ENCODE measurements at regions not wholly inside any gene's neighbourhood (a gene's known extent, or its start where the extent isn't known, plus 50 kb on each side); places are given as distances from the start of the nearest gene placed in this dataset.

DNA sequence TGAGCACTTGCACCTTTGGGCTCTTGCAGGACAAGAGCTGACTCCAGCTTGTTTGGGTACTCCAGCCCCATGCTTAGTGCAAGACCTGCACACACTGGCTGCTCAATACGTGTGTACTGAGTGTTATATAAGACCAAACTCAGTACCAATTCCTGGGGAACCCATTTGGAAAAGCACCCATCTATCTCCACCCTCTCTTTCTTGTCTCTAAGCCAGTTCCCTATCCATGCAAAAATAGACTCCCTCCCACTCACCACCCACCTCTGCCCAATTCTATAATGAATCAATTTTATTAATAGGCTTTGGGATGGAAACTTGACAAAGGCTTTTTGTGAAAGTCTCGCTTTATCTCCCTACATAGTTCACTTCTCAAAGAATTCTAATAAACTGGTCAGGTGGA, 60.9 kb upstream of the CPLX2 start:
- no peak for DNase-seq (ENCODE audit: low read depth in 1 of 2, low spot score in 1 of 2)
- no peaks in the 10 kb centered on the region for H3K27me3 ChIP-seq (ENCODE audit: insufficient read depth, poor library complexity, severe bottlenecking)
- no peak overlapping the region for H3K4me3 ChIP-seq (replicated peaks; ENCODE audit: insufficient read depth, low read length)
- no peak overlapping the region for H3K27ac ChIP-seq (replicated peaks)
- no peak for TF ChIP-seq GABPA (IDR thresholded peaks at IDR 0.05; ENCODE audit: low read depth)
- no peak for TF ChIP-seq SPI1 (IDR thresholded peaks at IDR 0.05; ENCODE audit: borderline replicate concordance, low read depth)
- TF ChIP-seq POLR2AphosphoS5 (IDR thresholded peaks at IDR 0.05; ENCODE audit: low read depth): no peak
- TF ChIP-seq, protein P1, sequence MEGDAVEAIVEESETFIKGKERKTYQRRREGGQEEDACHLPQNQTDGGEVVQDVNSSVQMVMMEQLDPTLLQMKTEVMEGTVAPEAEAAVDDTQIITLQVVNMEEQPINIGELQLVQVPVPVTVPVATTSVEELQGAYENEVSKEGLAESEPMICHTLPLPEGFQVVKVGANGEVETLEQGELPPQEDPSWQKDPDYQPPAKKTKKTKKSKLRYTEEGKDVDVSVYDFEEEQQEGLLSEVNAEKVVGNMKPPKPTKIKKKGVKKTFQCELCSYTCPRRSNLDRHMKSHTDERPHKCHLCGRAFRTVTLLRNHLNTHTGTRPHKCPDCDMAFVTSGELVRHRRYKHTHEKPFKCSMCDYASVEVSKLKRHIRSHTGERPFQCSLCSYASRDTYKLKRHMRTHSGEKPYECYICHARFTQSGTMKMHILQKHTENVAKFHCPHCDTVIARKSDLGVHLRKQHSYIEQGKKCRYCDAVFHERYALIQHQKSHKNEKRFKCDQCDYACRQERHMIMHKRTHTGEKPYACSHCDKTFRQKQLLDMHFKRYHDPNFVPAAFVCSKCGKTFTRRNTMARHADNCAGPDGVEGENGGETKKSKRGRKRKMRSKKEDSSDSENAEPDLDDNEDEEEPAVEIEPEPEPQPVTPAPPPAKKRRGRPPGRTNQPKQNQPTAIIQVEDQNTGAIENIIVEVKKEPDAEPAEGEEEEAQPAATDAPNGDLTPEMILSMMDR (IDR thresholded peaks at IDR 0.05; ENCODE audit: insufficient read depth, low read length): no peak
- TF ChIP-seq, protein P2, sequence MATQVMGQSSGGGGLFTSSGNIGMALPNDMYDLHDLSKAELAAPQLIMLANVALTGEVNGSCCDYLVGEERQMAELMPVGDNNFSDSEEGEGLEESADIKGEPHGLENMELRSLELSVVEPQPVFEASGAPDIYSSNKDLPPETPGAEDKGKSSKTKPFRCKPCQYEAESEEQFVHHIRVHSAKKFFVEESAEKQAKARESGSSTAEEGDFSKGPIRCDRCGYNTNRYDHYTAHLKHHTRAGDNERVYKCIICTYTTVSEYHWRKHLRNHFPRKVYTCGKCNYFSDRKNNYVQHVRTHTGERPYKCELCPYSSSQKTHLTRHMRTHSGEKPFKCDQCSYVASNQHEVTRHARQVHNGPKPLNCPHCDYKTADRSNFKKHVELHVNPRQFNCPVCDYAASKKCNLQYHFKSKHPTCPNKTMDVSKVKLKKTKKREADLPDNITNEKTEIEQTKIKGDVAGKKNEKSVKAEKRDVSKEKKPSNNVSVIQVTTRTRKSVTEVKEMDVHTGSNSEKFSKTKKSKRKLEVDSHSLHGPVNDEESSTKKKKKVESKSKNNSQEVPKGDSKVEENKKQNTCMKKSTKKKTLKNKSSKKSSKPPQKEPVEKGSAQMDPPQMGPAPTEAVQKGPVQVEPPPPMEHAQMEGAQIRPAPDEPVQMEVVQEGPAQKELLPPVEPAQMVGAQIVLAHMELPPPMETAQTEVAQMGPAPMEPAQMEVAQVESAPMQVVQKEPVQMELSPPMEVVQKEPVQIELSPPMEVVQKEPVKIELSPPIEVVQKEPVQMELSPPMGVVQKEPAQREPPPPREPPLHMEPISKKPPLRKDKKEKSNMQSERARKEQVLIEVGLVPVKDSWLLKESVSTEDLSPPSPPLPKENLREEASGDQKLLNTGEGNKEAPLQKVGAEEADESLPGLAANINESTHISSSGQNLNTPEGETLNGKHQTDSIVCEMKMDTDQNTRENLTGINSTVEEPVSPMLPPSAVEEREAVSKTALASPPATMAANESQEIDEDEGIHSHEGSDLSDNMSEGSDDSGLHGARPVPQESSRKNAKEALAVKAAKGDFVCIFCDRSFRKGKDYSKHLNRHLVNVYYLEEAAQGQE (IDR thresholded peaks at IDR 0.05; ENCODE audit: insufficient replicate concordance, low read depth): no peak

DNA sequence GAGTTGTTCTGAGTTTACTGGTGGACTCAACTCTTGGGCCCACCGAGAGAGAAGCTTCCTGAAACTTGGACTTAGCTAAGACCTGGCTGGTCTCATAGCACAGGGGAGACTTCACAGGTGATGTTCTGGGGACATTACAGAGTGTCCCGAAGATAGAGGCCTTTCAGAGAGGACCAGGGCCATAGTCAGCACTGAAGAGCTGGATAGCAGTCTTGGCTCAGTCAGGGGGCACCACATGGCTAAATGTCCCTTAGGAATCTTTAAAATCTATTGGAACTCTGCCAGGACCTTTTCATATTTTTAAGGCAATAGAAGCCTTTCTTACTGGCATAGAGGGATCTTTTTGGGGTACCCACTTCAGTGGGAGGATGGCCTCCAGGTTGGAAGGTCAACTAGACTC, 59.8 kb upstream of the CPLX2 start:
- Histone ChIP-seq H3K27me3 (ENCODE audit: insufficient read depth, poor library complexity, severe bottlenecking) (peaks cover under 1% of the 10 kb centered on the region), H3K27ac (replicated peaks) (no peak overlapping the region), H3K4me3 (replicated peaks; ENCODE audit: insufficient read depth, low read length) (no peak overlapping the region)
- DNase-seq (ENCODE audit: low read depth in 1 of 2, low spot score in 1 of 2): no peak
- TF ChIP-seq GABPA (IDR thresholded peaks at IDR 0.05; ENCODE audit: low read depth) (no peak), SPI1 (IDR thresholded peaks at IDR 0.05; ENCODE audit: borderline replicate concordance, low read depth) (no peak)
- TF ChIP-seq, protein P2 (IDR thresholded peaks at IDR 0.05; ENCODE audit: insufficient replicate concordance, low read depth): peak; percentile 78

DNA sequence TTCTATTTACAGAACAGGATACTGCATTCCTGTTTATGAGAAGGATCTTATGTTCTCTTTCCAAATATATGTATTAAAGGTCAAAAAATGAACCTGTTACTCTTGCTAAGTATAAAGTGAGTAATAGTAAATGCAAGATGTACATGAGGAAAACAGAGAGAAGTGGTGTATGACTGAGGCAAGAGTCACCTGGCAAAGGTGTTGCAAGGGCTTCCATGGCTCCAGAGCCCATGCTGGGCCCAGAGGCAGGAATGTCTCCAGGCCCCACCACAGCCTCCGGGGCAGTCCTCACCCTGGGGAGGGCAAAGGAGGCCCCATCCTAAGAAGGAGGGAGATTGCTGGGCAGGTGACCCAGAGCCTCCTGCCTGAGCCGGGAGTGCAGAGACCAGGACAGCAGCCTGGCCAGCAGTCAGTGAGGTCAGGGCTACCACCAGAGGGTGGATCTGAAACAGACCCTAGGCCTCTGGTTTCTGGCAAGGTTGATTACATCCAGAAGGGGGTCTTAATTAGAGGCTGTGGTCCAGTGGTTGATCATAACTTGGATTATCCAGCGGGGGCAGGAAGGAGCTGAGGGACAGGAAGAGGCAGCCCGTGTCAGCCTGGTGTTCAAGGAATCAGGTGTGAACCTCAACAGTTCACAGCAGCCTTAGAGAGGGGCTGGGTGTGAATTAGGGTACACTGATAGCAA, 57.3 kb upstream of the CPLX2 start:
- no peak overlapping the region for H3K27ac ChIP-seq (replicated peaks)
- no peak overlapping the region for H3K4me3 ChIP-seq (replicated peaks; ENCODE audit: insufficient read depth, low read length)
- no peak for DNase-seq (ENCODE audit: low read depth in 1 of 2, low spot score in 1 of 2)
- peaks cover 2% of the 10 kb centered on the region for H3K27me3 ChIP-seq (ENCODE audit: insufficient read depth, poor library complexity, severe bottlenecking)
- TF ChIP-seq GABPA (IDR thresholded peaks at IDR 0.05; ENCODE audit: low read depth): no peak
- TF ChIP-seq, protein P2 (IDR thresholded peaks at IDR 0.05; ENCODE audit: insufficient replicate concordance, low read depth): no peak
- TF ChIP-seq SPI1 (IDR thresholded peaks at IDR 0.05; ENCODE audit: borderline replicate concordance, low read depth): no peak
- TF ChIP-seq, protein P1 (IDR thresholded peaks at IDR 0.05; ENCODE audit: insufficient read depth, low read length): no peak
- TF ChIP-seq POLR2AphosphoS5 (IDR thresholded peaks at IDR 0.05; ENCODE audit: low read depth): no peak
